ENCODE measurements at regions not wholly inside any gene's neighbourhood (a gene's known extent, or its start where the extent isn't known, plus 50 kb on each side); places are given as distances from the start of the nearest gene placed in this dataset.
"Not testable (repeated sequence)": the region's sequence is repeated elsewhere in the genome, so short reads cannot be mapped to it uniquely, and the experiment has no call there.

DNA sequence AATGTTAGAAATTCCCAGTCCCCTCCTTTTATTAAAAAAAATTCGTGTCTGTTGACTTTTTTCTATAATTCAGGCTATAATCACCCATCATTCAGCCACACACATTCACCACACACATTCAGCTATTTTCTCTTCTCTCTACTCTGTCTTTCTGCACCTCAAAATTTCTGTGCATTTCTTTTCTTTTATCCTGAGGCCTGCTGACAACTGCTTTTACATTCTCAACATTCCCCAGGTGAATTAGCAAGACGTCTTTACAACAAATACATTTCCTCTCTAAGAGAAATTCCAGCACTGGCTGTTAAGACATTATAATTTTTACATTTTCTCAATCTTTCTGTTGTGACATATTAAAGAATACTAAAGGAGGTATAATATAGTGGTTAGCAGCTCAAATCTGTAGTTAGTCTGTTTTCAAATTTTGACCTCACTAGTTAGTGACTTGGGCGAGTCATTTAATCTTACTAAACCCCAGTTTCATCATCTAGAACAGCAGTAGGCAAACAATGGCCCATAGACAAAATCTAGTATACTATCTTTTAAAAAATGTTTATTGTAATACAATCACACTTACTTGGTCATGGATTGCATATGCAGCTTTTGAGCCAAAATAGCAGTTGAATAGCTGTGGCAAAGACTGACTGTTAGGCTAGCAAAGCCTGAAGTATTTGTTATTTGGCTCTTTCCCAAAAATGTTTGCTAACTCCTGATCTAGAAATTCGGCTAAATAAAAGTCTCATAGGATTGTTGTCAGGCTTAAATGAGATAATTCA lies 350.7 kb downstream of the NSUN3 start:
- no peak for DNase-seq

GRCh38 chr3:94414418-94414817 lies 351.6 kb downstream of the NSUN3 start:
- DNase-seq, result no peak

- DNase-seq, result no peak
Measured at GRCh38 chr3:94416768-94417167, 353.9 kb downstream of the NSUN3 start.

DNA sequence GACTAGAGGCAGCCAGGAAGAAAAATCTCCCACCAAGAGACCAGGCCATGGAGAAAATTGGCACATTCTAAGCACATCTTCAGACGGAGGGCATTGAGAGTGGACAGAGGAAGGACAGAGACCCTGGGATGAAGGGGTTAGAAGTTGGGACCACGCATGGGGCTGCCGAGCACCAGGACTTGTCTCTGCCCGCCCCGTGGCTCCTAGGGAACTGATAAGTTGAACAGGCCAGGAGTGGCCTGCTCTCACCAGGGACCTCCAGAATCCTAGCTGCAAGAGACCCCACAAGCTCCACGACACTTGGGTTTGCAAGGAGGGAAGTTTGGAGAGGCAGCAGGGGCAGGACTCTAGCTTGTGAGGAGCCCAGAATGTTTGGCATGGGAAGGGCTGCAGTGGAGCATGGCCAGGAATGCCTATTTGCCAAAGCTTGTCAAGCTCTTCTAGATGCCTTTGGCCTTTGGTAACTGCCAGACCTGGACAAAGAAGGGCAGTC lies 355.1 kb downstream of the NSUN3 start:
- DNase-seq, result no peak

DNA sequence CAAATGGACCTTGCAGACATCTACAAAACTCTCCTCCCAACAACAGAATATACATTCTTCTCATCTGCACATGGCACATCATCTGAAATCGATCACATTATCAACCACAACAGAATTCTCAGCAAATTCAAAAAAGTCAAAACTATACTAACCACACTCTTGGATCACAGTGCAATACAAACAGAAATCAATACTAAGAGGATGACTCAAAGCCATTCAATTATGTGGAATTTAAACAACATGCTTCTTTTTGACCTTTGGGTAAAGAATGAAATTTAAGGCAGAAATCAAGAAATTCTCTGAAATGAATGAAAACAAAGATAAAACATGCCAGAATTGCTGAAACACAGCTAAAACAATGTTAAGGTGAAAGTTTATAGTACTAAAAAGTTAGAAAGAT lies 358.1 kb downstream of the NSUN3 start:
- no peak for DNase-seq

- no peak for DNase-seq
Measured at GRCh38 chr3:94423578-94423977, 360.7 kb downstream of the NSUN3 start.

DNA sequence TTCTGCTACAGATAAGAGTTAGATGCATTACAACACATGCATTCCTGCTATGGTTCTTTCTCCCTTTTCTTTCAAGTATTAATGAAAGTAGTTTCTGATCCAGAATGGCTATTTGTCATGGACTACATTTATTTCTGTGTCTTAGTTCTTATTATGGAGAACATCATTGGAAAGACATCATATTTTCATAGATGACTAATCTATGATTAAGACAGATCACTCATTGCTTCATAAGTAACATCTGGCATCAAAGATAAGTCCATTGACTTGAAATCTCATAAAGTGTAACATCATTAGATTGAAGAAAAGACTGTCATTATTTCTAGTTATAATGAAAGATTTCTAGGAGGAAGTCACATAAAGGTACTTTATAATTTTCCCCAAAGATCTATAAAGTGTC lies 366.7 kb downstream of the NSUN3 start:
- no peak for DNase-seq

GRCh38 chr3:94431876-94432570 lies 369.2 kb downstream of the NSUN3 start:
- no peak for DNase-seq

GRCh38 chr3:94433811-94434210 lies 370.9 kb downstream of the NSUN3 start:
- no peak for DNase-seq

GRCh38 chr3:94440767-94441493 lies 378.1 kb downstream of the NSUN3 start:
- no peak for DNase-seq

- no peak for DNase-seq
Measured at GRCh38 chr3:94441494-94441847, 378.6 kb downstream of the NSUN3 start.

- no peak for DNase-seq
Measured at GRCh38 chr3:94453864-94454263, 391.0 kb downstream of the NSUN3 start.

DNA sequence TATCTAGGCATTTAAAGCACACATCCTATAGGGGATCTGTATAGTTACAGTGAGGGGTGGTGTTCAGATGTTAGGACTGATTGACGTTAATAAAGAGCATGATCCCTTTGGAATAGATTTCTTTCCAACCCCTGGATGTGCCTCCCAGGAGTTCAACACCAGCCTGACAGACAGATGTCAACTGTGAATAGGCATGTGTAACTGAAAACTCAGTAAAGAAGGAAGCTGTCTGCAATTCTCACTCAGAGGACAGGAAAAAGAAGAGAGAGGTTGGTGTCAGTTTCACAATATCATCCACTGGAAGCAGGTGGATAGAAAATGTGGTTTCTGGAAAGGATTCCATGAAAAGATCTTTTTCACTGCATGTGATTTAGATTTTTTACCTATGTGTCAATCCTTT lies 396.3 kb downstream of the NSUN3 start:
- DNase-seq, result no peak

GRCh38 chr3:94460931-94461330 lies 398.1 kb downstream of the NSUN3 start:
- DNase-seq, result no peak

- no peak for DNase-seq
Measured at GRCh38 chr3:94462931-94463330, 400.1 kb downstream of the NSUN3 start.

- DNase-seq, result no peak
Measured at GRCh38 chr3:94472511-94472910, 409.6 kb downstream of the NSUN3 start.

DNA sequence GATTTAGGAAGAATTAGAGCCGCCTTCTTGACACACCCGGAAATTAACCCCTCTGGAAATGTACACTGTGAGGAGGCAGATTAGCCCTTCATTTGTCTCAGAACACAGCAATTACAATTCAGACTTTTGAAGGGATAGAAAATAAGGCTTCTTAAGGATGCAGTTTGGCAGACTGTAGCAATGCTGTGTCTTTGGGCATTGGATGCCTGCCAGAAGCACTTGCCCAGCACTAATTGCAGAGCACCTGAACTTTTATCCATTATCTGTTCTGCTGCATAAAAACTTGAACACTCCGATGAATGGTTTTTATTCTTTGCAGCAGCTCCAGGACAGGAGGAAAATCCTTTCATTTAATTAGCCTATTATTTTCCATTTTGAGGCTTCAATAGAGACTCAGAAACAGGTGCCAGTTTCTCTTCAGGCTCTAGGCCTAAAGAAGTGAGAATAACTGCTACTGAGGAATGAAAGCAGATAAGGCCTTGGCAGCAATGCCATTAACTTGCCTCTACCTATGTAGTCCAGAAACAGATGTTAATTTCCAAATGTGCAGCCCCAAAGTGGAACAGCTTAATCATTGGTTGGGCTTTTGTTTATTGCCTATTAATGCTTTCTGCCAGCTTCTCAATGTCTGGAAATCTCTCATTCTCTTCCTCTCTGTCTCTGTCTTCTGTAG lies 418.5 kb downstream of the NSUN3 start:
- no peak for DNase-seq

GRCh38 chr3:94482686-94483085 lies 419.8 kb downstream of the NSUN3 start:
- no peak for DNase-seq

GRCh38 chr3:94483403-94483802 lies 420.5 kb downstream of the NSUN3 start:
- DNase-seq, result no peak

GRCh38 chr3:94494992-94495391 lies 432.1 kb downstream of the NSUN3 start:
- no peak for DNase-seq

DNA sequence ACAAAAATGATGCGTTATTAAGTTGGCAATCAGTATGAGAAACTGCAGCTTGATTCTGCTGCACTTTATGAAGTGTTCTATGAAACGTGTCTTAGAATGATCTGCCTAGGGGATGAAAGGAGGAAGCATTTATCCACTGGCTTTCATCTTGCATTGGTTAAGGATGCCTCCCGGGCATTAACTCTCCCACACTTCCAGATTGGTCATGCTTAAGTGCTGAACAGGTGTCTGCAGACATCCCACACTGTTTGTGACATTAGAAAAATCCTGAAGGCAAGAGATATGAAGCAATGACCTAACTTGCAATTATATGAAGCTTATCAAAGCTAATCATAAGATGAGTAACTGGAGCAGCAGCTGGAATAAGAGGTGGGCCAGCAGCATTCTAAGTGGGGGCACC lies 437.3 kb downstream of the NSUN3 start:
- no peak for DNase-seq

DNA sequence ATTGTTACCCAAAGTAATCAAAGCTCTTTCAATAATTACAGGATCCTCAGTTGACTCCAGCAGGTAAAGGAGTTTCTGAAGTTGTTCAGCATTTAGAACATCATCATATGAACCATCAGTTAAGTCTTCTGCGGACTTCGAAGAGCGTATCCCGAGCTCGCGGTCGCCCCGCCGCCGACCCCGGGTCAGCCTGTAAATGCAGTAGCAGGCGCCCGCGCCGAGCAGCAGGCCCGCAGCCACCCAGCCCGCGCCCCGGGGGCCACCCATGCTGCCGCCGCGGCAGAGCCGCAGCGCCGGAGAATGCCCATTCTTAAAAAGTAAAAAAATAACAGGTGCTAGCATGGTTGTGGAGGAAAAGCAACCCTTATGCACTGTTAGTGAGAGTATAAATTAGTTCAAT lies 444.5 kb downstream of the NSUN3 start:
- DNase-seq, result not testable (repeated sequence)

DNA sequence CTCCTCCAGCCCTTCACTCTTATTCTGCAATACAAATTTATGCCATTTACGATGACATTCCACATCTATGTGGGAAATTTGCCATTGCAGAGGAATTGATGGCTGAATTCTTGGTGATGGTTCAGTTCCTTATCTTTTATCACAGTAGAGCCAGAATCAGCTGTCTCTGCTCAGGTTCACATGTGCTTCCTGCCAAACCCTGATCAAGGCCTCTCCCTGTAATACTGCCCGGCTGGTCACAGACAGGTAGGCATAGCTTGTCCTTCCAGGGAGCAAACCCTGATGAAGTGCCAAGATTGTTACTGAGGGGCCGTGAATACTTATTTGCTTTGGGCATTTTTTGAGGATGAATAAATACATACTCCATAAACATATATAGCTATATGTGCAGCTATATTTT lies 450.0 kb downstream of the NSUN3 start:
- no peak for DNase-seq
